ENCODE measurements at regions not wholly inside any gene's neighbourhood (a gene's known extent, or its start where the extent isn't known, plus 50 kb on each side); places are given as distances from the start of the nearest gene placed in this dataset.

DNA sequence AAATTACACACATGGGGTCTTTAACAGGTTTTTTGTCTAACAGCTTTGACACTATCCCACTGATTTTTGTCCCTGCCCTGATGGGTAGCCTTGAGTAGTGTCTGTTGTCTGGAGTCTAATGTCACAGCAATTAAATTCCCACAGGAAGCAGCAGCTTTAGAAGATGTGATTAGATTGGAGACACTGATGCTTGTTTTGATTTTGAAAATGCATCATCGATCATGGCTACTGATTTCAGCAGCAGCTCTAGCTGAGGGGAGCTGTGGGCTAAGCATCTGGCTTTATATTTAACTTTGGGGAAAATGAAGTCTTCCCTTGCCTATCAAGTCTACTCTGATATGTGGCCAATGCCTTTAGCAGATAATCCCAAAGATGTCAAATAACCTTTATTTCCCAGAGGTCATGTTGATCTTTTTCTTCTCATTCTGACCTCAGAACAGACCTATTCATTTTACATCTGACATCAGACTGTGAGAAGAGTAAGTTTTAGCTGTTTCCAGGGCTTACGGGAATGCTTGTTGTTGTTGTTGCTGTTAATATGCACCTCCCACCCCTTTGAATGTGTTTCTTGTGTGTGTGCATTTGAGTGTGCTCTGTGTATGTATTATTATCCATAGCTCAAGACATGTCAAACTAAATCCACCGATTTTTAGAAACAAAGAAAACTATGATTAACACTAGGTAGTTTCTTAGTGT lies 704.9 kb upstream of the NUDT12 start:
- H3K18ac ChIP-seq (ENCODE audit: low read depth, low read length) = no peak overlapping the region
- no peak overlapping the region for H3K9ac ChIP-seq (ENCODE audit: low read depth, low read length)
- no peak overlapping the region for H2BK15ac ChIP-seq (ENCODE audit: low read depth, low read length)
- no peak overlapping the region for H3K4ac ChIP-seq (ENCODE audit: low read depth, low read length)
- H2AK9ac ChIP-seq (replicated peaks; ENCODE audit: low read depth, low read length, poor library complexity) = no peak overlapping the region
- H3K36me3 ChIP-seq (ENCODE audit: control insufficient read depth, insufficient read depth, low read length) = no peaks in the 10 kb centered on the region
- intact Hi-C loops (cut with micrococcal nuclease) (no loop called here), in situ Hi-C loops (cut with MboI; ENCODE audit: low sequenced_read_pairs) (no loop called here), dilution Hi-C loops (cut with HindIII; ENCODE audit: low sequenced_read_pairs, unreplicated experiment) (no loop called here)
- H3K4me1 ChIP-seq (ENCODE audit: control insufficient read depth, insufficient read depth, low read length) = no peaks in the 10 kb centered on the region
- H3K9me3 ChIP-seq (ENCODE audit: control insufficient read depth, insufficient read depth, low read length) = no peaks in the 10 kb centered on the region
- H3K9me1 ChIP-seq (ENCODE audit: insufficient read depth, low read length) = no peaks in the 10 kb centered on the region
- no peaks in the 10 kb centered on the region for H3K79me1 ChIP-seq (ENCODE audit: low read depth in 1 of 2, low read length in 2 of 2)
- ATAC-seq (ENCODE audit: low read depth) = no peak
- no peak for DNase-seq
- H3K23ac ChIP-seq (ENCODE audit: low read depth, low read length) = no peak overlapping the region
- H4K8ac ChIP-seq (ENCODE audit: low read depth in 2 of 2, low read length in 2 of 2) = no peak overlapping the region
- H3K4me2 ChIP-seq (ENCODE audit: low read depth, low read length) = no peak overlapping the region
- CTCF ChIA-PET = no interaction called here
- no peak overlapping the region for H2AK5ac ChIP-seq (ENCODE audit: low read depth, low read length)
- POLR2A ChIA-PET (ENCODE audit: unreplicated experiment) = no interaction called here
- no peak overlapping the region for H2BK5ac ChIP-seq (ENCODE audit: low read depth, low read length, poor library complexity, severe bottlenecking)
- BruUV-seq (replicated peaks) = no TSS peak
- H2BK120ac ChIP-seq (ENCODE audit: low read depth, low read length) = no peak overlapping the region
- H4K91ac ChIP-seq (ENCODE audit: insufficient read depth, low read depth, low read length) = no peak overlapping the region
- no peak overlapping the region for H3K14ac ChIP-seq (replicated peaks; ENCODE audit: low read depth, low read length)
- TF ChIP-seq RFX5 (IDR thresholded peaks at IDR 0.05; ENCODE audit: low read depth, low read length) = no peak
- TF ChIP-seq POLR2A (IDR thresholded peaks at IDR 0.05; ENCODE audit: low read depth, low read length) = no peak
- TF ChIP-seq, protein P1, sequence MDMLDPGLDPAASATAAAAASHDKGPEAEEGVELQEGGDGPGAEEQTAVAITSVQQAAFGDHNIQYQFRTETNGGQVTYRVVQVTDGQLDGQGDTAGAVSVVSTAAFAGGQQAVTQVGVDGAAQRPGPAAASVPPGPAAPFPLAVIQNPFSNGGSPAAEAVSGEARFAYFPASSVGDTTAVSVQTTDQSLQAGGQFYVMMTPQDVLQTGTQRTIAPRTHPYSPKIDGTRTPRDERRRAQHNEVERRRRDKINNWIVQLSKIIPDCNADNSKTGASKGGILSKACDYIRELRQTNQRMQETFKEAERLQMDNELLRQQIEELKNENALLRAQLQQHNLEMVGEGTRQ (IDR thresholded peaks at IDR 0.05; ENCODE audit: low read depth, low read length) = no peak
- H2BK20ac ChIP-seq (ENCODE audit: low read depth, low read length) = no peak overlapping the region
- no peak overlapping the region for H3K4me3 ChIP-seq (ENCODE audit: insufficient read depth, low read depth, low read length)
- no peak overlapping the region for H3K56ac ChIP-seq (ENCODE audit: extremely low read depth, insufficient read depth, low read length)
- no peak overlapping the region for H3K27ac ChIP-seq (ENCODE audit: insufficient read depth, low read length)
- WGBS, 2 experiments (ENCODE audit: extremely low coverage in 2 of 2, insufficient read length in 1 of 2) = no CpG with 5 or more reads among the region's 3 CpGs
- H4K20me1 ChIP-seq (ENCODE audit: insufficient read depth, low read length) = no peaks in the 10 kb centered on the region
- no peaks in the 10 kb centered on the region for H3K27me3 ChIP-seq (ENCODE audit: control insufficient read depth, insufficient read depth, low read length)
- no peak overlapping the region for H4K5ac ChIP-seq (ENCODE audit: low read depth, low read length)
- no peak overlapping the region for H2AFZ ChIP-seq (replicated peaks; ENCODE audit: low read length, poor library complexity)

Measured in IMR-90 (cell line).